HG03521 (cell line): ENCODE measurements at regions not wholly inside any gene's neighbourhood (a gene's known extent, or its start where the extent isn't known, plus 50 kb on each side); places are given as distances from the start of the nearest gene placed in this dataset.

Source experiments
- ATAC-seq: cut with Tn5 transposase; IDR thresholded peaks from one replicate; pipeline ENCODE4 v1.9.1; 2021; ENCODE audit warnings: mild to moderate bottlenecking, moderate library complexity; ENCODE audit not compliant: unreplicated experiment

GRCh38 chr3:59698091-59698490 is 648.3 kb upstream of the CFAP20DC start:
- no peak for ATAC-seq

GRCh38 chr3:59696783-59697182 is 647.0 kb upstream of the CFAP20DC start:
- no peak for ATAC-seq

DNA sequence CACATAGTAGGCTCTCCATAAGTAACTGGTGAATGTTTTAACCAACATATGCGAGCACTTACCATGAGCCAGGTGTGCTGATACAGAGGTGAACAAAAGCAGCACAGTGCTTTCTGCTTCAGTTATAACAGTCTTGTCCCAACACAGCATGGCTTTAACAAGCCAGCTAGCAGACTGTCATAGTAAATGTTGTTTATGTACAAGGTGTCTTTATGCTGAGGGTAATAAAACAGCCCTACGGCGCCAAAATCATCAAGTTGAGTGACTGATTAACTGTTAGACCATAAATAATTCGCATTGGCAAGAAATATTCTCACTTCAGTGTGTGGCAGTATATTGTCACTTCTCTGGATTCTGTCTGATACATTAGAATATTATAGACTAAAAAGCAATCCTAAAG is 646.0 kb upstream of the CFAP20DC start:
- no peak for ATAC-seq

- ATAC-seq: no peak
Measured at GRCh38 chr3:59692117-59692516, 642.3 kb upstream of the CFAP20DC start.

- no peak for ATAC-seq
Measured at GRCh38 chr3:59690886-59691285, 641.1 kb upstream of the CFAP20DC start.

DNA sequence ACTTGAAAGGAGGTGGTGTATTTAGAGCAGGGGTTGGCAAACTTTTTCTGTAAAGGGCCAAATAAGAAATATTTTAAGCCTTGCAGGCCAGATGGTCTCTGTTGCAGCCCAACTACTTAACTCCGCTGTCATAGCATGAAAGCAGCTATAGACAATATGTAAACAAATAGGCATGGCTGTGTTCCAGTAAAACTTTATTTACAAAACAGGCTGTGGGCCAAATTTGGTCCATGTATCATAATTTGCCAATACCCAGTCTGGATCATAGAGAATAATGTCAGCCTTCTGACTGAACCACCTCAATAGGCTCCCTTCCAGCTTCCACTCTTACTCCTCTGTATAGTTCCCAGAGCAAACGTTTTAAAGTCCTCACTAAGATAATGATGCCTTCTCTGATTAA is 638.8 kb upstream of the CFAP20DC start:
- ATAC-seq: no peak

DNA sequence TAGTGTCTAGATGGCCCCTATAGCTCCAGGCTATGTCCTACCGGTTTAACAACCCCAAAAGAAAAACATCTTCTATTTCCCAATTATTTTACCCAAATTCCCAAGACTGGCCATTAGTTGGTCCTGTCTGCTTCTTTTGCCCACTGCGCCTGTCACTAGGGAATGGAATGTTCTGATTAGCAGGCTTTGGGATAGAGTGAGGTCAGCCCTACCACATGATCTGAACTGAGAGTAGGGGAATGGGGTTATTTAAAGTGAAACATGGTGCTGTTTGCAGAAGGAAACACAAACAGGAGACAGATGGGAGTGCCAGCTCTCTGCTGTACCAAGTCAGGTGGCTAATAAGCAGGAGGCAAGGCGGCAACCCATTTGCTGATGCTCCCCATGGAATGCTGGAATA is 635.6 kb upstream of the CFAP20DC start:
- ATAC-seq: no peak

GRCh38 chr3:59684766-59685165 is 634.9 kb upstream of the CFAP20DC start:
- no peak for ATAC-seq

GRCh38 chr3:59680919-59681318 is 631.1 kb upstream of the CFAP20DC start:
- no peak for ATAC-seq

DNA sequence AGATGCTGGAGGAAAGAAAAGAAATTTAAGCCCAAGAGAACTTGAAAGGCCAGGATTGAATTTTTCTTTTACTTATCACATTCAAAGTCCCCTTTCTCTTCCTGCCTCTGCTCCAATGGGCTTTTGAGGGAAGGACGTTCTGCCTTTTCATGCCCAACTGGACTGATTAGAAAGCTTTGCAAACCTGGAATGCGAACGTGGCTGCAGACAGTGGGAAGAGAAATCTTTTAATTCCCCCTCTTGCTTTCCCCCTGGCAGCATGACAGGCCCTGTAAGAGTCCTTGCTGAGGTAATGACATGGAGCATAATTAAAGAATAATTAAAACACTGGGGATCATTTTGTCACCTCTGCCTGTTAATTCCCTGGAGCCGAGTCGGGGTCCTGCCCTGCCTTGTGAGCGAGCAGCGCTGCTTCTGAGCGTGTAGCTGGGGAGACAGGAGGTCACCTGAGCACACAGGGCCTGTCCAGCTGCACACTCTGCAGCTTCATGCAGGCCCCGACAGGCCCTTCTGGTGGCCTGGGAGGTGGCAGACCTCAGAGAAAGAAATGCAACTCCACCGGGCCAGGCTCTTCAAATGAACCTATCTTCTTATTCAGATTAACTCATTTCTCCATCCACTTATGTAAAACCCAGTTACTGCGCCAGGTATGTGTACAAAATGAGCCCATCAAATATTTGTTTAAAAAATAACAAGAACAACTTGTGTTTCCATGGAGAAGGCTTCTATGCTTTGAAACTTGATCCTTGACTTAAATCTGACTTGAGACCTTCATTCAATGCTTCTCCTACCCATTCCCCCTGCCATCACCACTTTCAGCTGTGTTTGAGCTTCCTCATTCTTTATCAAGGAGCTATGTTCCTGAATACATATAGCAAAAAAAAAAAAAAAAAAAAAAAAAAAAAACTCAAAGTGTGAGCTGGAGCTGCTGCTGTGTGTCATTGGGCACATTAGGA is 628.2 kb upstream of the CFAP20DC start:
- no peak for ATAC-seq

DNA sequence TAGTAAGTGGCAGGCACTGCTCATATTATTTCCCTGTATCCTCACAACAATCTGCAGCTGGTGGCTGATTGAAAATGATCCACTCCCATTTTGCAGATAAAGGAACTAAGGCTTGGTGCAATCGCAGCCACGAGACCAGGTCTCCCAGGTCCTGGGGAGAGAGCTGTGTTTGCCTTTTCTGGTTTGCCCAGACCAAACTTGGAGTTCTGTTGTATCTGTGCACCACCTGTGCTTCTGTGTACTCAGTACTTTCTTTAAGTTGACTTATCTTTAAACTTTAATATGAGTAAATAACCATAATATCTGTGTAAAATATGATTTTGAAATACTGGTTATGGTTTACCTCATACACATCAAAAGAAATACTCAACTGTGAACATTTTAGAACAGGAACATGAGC is 625.7 kb upstream of the CFAP20DC start:
- no peak for ATAC-seq

- ATAC-seq: no peak
Measured at GRCh38 chr3:59663076-59663850, 613.4 kb upstream of the CFAP20DC start.

GRCh38 chr3:59660852-59661625 is 611.2 kb upstream of the CFAP20DC start:
- ATAC-seq: no peak

DNA sequence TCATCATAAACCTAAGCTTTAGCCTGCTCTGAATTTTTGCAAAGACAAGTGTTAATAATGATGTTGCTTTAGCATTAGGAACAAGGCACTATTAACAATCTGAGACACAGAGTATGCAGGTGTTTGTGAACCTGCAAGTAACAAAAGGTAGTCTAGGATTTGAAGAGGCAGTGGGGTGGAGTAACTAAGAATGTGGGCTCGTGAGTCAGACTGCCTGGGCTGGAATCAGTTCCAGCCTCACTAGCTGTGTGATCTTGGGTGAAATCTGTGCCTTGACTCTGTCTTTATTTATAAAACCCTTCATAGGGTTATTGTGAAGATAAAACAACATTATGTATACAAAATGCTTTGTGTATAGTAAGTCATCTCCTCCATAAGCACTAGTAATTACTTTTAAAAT is 610.6 kb upstream of the CFAP20DC start:
- no peak for ATAC-seq

DNA sequence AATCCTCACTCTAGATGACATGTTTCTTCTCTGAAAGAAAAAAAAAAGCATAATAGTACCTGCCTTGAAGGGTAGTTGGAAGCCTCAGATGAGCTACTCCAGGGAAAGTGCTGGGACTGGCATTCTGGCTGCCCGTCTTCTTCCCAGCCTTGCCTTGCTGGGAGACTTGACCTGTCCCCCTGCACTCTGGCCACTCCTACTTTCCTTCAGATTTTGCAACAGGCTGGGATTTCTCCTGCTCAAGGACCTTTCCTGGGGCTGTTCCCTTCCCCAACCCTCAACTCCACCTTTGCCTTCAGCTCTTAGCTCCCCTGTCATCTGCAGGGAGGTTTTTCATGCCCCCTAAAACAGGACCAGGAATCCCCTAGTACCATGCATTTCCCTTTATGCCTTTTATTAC is 609.9 kb upstream of the CFAP20DC start:
- no peak for ATAC-seq

GRCh38 chr3:59658866-59659265 is 609.0 kb upstream of the CFAP20DC start:
- no peak for ATAC-seq

- no peak for ATAC-seq
Measured at GRCh38 chr3:59658274-59658673, 608.4 kb upstream of the CFAP20DC start.

GRCh38 chr3:59655418-59656015 is 605.7 kb upstream of the CFAP20DC start:
- no peak for ATAC-seq

GRCh38 chr3:59654480-59655417 is 604.9 kb upstream of the CFAP20DC start:
- no peak for ATAC-seq

GRCh38 chr3:59654123-59654479 is 604.3 kb upstream of the CFAP20DC start:
- ATAC-seq: no peak
